Smooth muscle cell (in vitro differentiated cells): ENCODE measurements at regions not wholly inside any gene's neighbourhood (a gene's known extent, or its start where the extent isn't known, plus 50 kb on each side); places are given as distances from the start of the nearest gene placed in this dataset.

Source experiments
- DNase-seq: peaks from one replicate; lab custom pipeline; 2025; ENCODE audit not compliant: unreplicated experiment; lab: John Stamatoyannopoulos, UW
- H2AFZ ChIP-seq: fragments of 200-600 bp; sonication (generic); 2 replicates; pipeline ENCODE4 v1.6.0; 2016; ENCODE audit warnings: antibody characterized with exemption, low read depth, mild to moderate bottlenecking
- H3F3A ChIP-seq: fragments of 200-600 bp; sonication (generic); 2 replicates; pipeline ENCODE4 v1.6.0; 2017; ENCODE audit warnings: antibody characterized with exemption, low read depth
- H3K27ac ChIP-seq: fragments of 200-600 bp; sonication (generic); 2 replicates; pipeline ENCODE4 v1.5.1; 2016; ENCODE audit warnings: low read depth, mild to moderate bottlenecking
- H3K27me3 ChIP-seq: fragments of 200-600 bp; sonication (generic); 2 replicates; pipeline ENCODE4 v1.6.1; 2016; ENCODE audit warnings: low read depth, mild to moderate bottlenecking
- H3K36me3 ChIP-seq: fragments of 200-600 bp; sonication (generic); 2 replicates; pipeline ENCODE4 v1.5.1; 2016; ENCODE audit warnings: low read depth
- H3K4me1 ChIP-seq: fragments of 200-600 bp; sonication (generic); 2 replicates; pipeline ENCODE4 v1.5.1; 2016; ENCODE audit warnings: low read depth
- H3K4me2 ChIP-seq: fragments of 200-600 bp; sonication (generic); 2 replicates; pipeline ENCODE4 v1.6.0; 2016; ENCODE audit warnings: mild to moderate bottlenecking
- H3K4me3 ChIP-seq: fragments of 200-600 bp; sonication (generic); 2 replicates; pipeline ENCODE4 v1.5.1; 2016; ENCODE audit warnings: mild to moderate bottlenecking
- H3K79me2 ChIP-seq: fragments of 200-600 bp; sonication (generic); 2 replicates; pipeline ENCODE4 v1.6.0; 2016; ENCODE audit warnings: low read depth, mild to moderate bottlenecking
- H3K9ac ChIP-seq: fragments of 200-600 bp; sonication (generic); 2 replicates; pipeline ENCODE4 v1.6.0; 2016; ENCODE audit warnings: low read depth
- H3K9me3 ChIP-seq: fragments of 200-600 bp; sonication (generic); replicated peaks from 2 replicates; pipeline ENCODE4 v1.5.1; 2016; ENCODE audit warnings: low read depth
- H4K20me1 ChIP-seq: fragments of 200-600 bp; sonication (generic); 2 replicates; pipeline ENCODE4 v1.6.0; 2016; ENCODE audit warnings: low read depth
- CTCF ChIP-seq: fragments of 200-600 bp; sonication (generic); IDR thresholded peaks from 2 replicates; pipeline ENCODE4 v1.5.1; 2017; ENCODE audit warnings: borderline replicate concordance, mild to moderate bottlenecking, antibody characterized with exemption; ENCODE audit not compliant: insufficient read depth, poor library complexity, severe bottlenecking
- WGBS: methylation state at CpG from one replicate; pipeline ENCODE4 v1.1.7; 2016; ENCODE audit warnings: low lambda C conversion rate; 5-methylcytosine and 5-hydroxymethylcytosine counted together

- Histone ChIP-seq H3K4me2 (no peak overlapping the region), H3K79me2 (no peaks in the 10 kb centered on the region), H3K9ac (no peak overlapping the region), H3F3A (no peaks in the 10 kb centered on the region), H3K27ac (no peak overlapping the region), H4K20me1 (no peaks in the 10 kb centered on the region), H3K9me3 (no peaks in the 10 kb centered on the region), H3K4me3 (no peak overlapping the region), H2AFZ (no peak overlapping the region), H3K27me3 (no peaks in the 10 kb centered on the region), H3K36me3 (no peaks in the 10 kb centered on the region), H3K4me1 (no peaks in the 10 kb centered on the region)
- 68% methylated on average over 1 of the region's 1 CpG for WGBS
- no peak for TF ChIP-seq CTCF
- DNase-seq, result no peak
These were observed 463.8 kb downstream of the TLE1 start for GRCh38 chr9:81225596-81225995.

GRCh38 chr9:81224166-81225081, 464.9 kb downstream of the TLE1 start:
- no peak overlapping the region for H2AFZ ChIP-seq
- H3K79me2 ChIP-seq, result no peaks in the 10 kb centered on the region
- H3K27ac ChIP-seq, result no peak overlapping the region
- no peak overlapping the region for H3K4me3 ChIP-seq
- no peaks in the 10 kb centered on the region for H4K20me1 ChIP-seq
- H3K9me3 ChIP-seq, result no peaks in the 10 kb centered on the region
- no peak for DNase-seq
- H3K9ac ChIP-seq, result no peak overlapping the region
- H3K27me3 ChIP-seq, result no peaks in the 10 kb centered on the region
- no peak for TF ChIP-seq CTCF
- H3K4me1 ChIP-seq, result no peaks in the 10 kb centered on the region
- H3K4me2 ChIP-seq, result no peak overlapping the region
- H3F3A ChIP-seq, result no peaks in the 10 kb centered on the region
- H3K36me3 ChIP-seq, result no peaks in the 10 kb centered on the region
- 71% methylated on average over 8 of the region's 8 CpGs for WGBS

DNA sequence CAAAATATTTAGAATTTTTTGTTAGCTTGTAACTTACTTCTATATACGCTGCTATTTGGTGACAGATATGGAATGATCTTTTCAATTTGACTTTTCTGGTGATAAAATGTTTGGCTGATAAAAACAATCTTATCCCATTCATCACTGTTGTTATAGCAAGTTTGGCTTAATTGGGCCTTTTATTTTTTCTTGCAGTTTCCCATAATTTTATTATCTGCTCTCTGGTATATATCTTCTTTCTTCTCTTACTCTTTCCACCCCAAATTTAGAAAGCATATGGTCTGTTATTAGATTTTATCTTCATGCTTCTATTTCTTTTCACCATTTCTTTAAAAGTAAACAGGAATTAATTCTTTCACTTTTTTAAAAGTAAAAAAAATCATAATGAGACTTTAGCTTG, 474.4 kb downstream of the TLE1 start:
- Histone ChIP-seq H3F3A (no peaks in the 10 kb centered on the region), H3K27me3 (no peaks in the 10 kb centered on the region), H3K4me2 (no peak overlapping the region), H3K4me3 (no peak overlapping the region), H3K4me1 (no peaks in the 10 kb centered on the region), H3K27ac (no peak overlapping the region), H3K79me2 (no peaks in the 10 kb centered on the region), H2AFZ (no peak overlapping the region), H3K9ac (no peak overlapping the region), H3K9me3 (no peaks in the 10 kb centered on the region), H4K20me1 (no peaks in the 10 kb centered on the region), H3K36me3 (no peaks in the 10 kb centered on the region)
- no peak for DNase-seq
- 94% methylated on average over 1 of the region's 1 CpG for WGBS
- no peak for TF ChIP-seq CTCF

DNA sequence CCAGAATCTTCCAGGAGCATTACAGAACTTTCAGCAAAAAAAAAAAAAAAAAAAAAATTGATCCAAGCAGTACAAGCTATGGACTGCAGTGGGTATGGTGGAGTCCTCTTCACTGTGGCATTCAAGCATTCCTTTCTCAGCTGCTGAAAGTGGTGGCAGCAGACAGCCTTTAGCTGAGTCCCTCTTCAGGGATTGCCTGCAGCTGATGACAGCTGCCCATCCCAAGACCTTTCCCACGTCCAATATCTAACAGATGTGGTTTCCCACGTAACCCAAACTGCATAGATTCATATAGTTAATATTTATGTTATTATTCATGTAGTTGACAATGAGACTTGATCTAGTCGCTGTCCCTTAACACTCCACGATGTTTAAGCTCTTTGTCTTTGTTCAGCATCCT, 475.9 kb downstream of the TLE1 start:
- H3K27ac ChIP-seq, result no peak overlapping the region
- H3K4me3 ChIP-seq, result no peak overlapping the region
- H4K20me1 ChIP-seq, result no peaks in the 10 kb centered on the region
- H3K4me1 ChIP-seq, result no peaks in the 10 kb centered on the region
- H3F3A ChIP-seq, result no peaks in the 10 kb centered on the region
- no peaks in the 10 kb centered on the region for H3K9me3 ChIP-seq
- no peaks in the 10 kb centered on the region for H3K79me2 ChIP-seq
- 85% methylated on average over 4 of the region's 4 CpGs for WGBS
- no peak overlapping the region for H3K4me2 ChIP-seq
- no peaks in the 10 kb centered on the region for H3K36me3 ChIP-seq
- no peak overlapping the region for H2AFZ ChIP-seq
- H3K27me3 ChIP-seq, result no peaks in the 10 kb centered on the region
- no peak for DNase-seq
- TF ChIP-seq CTCF, result no peak
- H3K9ac ChIP-seq, result no peak overlapping the region
